ENCODE measurements at regions not wholly inside any gene's neighbourhood (a gene's known extent, or its start where the extent isn't known, plus 50 kb on each side); places are given as distances from the start of the nearest gene placed in this dataset.
"Not testable (repeated sequence)": the region's sequence is repeated elsewhere in the genome, so short reads cannot be mapped to it uniquely, and the experiment has no call there.

- TF ChIP-seq EZH2 (IDR thresholded peaks at IDR 0.05); POLR2AphosphoS5 (IDR thresholded peaks at IDR 0.05; ENCODE audit: borderline replicate concordance, low read depth, low read length): not testable (repeated sequence)
Observed at GRCh38 chr12:92405801-92406251, 260.2 kb upstream of the BTG1 start.
